H1 (cell line): ENCODE measurements at regions not wholly inside any gene's neighbourhood (a gene's known extent, or its start where the extent isn't known, plus 50 kb on each side); places are given as distances from the start of the nearest gene placed in this dataset.

ENCODE experiments used
- CTCF ChIA-PET: fragments of 300-600 bp; sonication (Branson Sonifier 250); formaldehyde crosslinking; loops from one replicate; lab custom pipeline; 2021; ENCODE audit not compliant: partially characterized antibody; lab: Charles Lee
- POLR2A ChIA-PET: fragments of 300-600 bp; sonication (Branson Sonifier 250); formaldehyde crosslinking; loops from one replicate; lab custom pipeline; 2021; ENCODE audit warnings: inconsistent platforms; ENCODE audit not compliant: partially characterized antibody; lab: Charles Lee
- DNase-seq, 2 experiments: peaks; one replicate each; pipeline versions ENCODE4 v3.0.0 to v3.0.0-alpha.2; 2010 to 2022; ENCODE audit warnings: low spot score in 2 of 2, low read depth in 1 of 2, mixed read lengths in 1 of 2
- FAIRE-seq: peaks from 2 replicates; lab custom pipeline; 2011; peaks lifted over from hg19 to GRCh38; lab: Jason Lieb, UNC
- H2AFZ ChIP-seq: 2 replicates; pipeline ENCODE4 v1.8.1; 2012; ENCODE audit warnings: low read length, inconsistent platforms
- H2AK5ac ChIP-seq: 2 replicates; pipeline ENCODE4 v1.6.1; 2013; ENCODE audit warnings: low read depth, low read length
- H2BK120ac ChIP-seq: replicated peaks from 2 replicates; pipeline ENCODE3; 2013; ENCODE audit warnings: low read depth, low read length, inconsistent platforms
- H2BK12ac ChIP-seq: 2 replicates; pipeline ENCODE4 v1.6.1; 2013; ENCODE audit warnings: low read depth, low read length
- H2BK15ac ChIP-seq: 2 replicates; pipeline ENCODE4 v1.6.1; 2013; ENCODE audit warnings: low read length
- H2BK20ac ChIP-seq: 2 replicates; pipeline ENCODE4 v1.6.1; 2013; ENCODE audit warnings: low read length
- H2BK5ac ChIP-seq: 2 replicates; pipeline ENCODE4 v1.6.1; 2013; ENCODE audit warnings: low read depth, low read length
- H3K14ac ChIP-seq: 2 replicates; pipeline ENCODE4 v1.6.1; 2013; ENCODE audit warnings: inconsistent platforms; ENCODE audit not compliant: insufficient read length
- H3K18ac ChIP-seq: 2 replicates; pipeline ENCODE4 v1.6.1; 2013; ENCODE audit warnings: low read length; ENCODE audit errors: extremely low read depth
- H3K23ac ChIP-seq: 2 replicates; pipeline ENCODE4 v1.6.1; 2013; ENCODE audit warnings: inconsistent platforms; ENCODE audit not compliant: insufficient read length
- H3K23me2 ChIP-seq: 2 replicates; pipeline ENCODE4 v1.6.1; 2013; ENCODE audit warnings: low read depth, low read length
- H3K27ac ChIP-seq: 2 replicates; pipeline ENCODE4 v1.6.1; 2011; ENCODE audit warnings: low read depth, low read length, inconsistent platforms
- H3K27me3 ChIP-seq, 4 experiments: replicated peaks in 1 of 4; 1 replicate in 1 of 4; 2 replicates in 3 of 4; pipeline versions ENCODE4 v1.6.1 to v1.8.1; 2011 to 2013; ENCODE audit warnings: low read length in 3 of 4, mild to moderate bottlenecking in 3 of 4, inconsistent platforms in 2 of 4, mixed read lengths in 2 of 4, moderate library complexity in 1 of 4; ENCODE audit not compliant: control insufficient read depth in 3 of 4, insufficient read depth in 3 of 4; ENCODE audit errors: extremely low read depth in 1 of 4
- H3K36me3 ChIP-seq, 4 experiments: 2 replicates each; pipeline versions ENCODE4 v1.6.1 to v1.8.1; 2011 to 2013; ENCODE audit warnings: mild to moderate bottlenecking in 4 of 4, low read length in 3 of 4, moderate library complexity in 2 of 4, control low read depth in 1 of 4, inconsistent platforms in 1 of 4; ENCODE audit not compliant: insufficient read depth in 4 of 4, control insufficient read depth in 2 of 4
- H3K4ac ChIP-seq: replicated peaks from 2 replicates; pipeline ENCODE3; 2013; ENCODE audit warnings: low read length, low read depth, mixed read lengths, inconsistent platforms; ENCODE audit not compliant: insufficient read length
- H3K4me1 ChIP-seq, 4 experiments: replicated peaks in 1 of 4; 1 replicate in 1 of 4; 2 replicates in 3 of 4; pipeline versions ENCODE4 v1.6.1 to v1.8.1; 2011 to 2013; ENCODE audit warnings: low read length in 3 of 4, inconsistent platforms in 2 of 4, mixed read lengths in 1 of 4; ENCODE audit not compliant: insufficient read depth in 4 of 4, control insufficient read depth in 3 of 4
- H3K4me2 ChIP-seq, 2 experiments: 2 replicates each; pipeline versions ENCODE4 v1.6.1 to v1.8.1; 2011 to 2013; ENCODE audit warnings: low read depth in 2 of 2, low read length in 2 of 2, control low read depth in 1 of 2, inconsistent platforms in 1 of 2, mild to moderate bottlenecking in 1 of 2; ENCODE audit not compliant: insufficient read depth in 1 of 2
- H3K4me3 ChIP-seq, 4 experiments: fragments of 200-600, 300-600 bp in 1 of 4; sonication (generic), shearing (Covaris generic), sonication (Bioruptor Twin) in 1 of 4; 2 replicates each; pipeline versions ENCODE4 v1.5.1 to v1.8.1; 2011 to 2016; ENCODE audit warnings: low read length in 4 of 4, low read depth in 3 of 4, control low read depth in 2 of 4, inconsistent platforms in 2 of 4, mild to moderate bottlenecking in 2 of 4, mixed read lengths in 1 of 4, moderate library complexity in 1 of 4; ENCODE audit not compliant: insufficient read depth in 2 of 4; ENCODE audit errors: extremely low read depth in 1 of 4
- H3K56ac ChIP-seq: replicated peaks from 2 replicates; pipeline ENCODE3; 2013; ENCODE audit warnings: low read depth, mild to moderate bottlenecking, mixed read lengths, low read length, inconsistent platforms; ENCODE audit not compliant: insufficient read length
- H3K79me1 ChIP-seq: 2 replicates; pipeline ENCODE4 v1.6.1; 2013; ENCODE audit warnings: low read depth, low read length, control low read depth
- H3K79me2 ChIP-seq, 2 experiments: 2 replicates each; pipeline versions ENCODE4 v1.6.1 to v1.8.1; 2012 to 2013; ENCODE audit warnings: low read length in 2 of 2, mild to moderate bottlenecking in 2 of 2, inconsistent platforms in 1 of 2; ENCODE audit not compliant: insufficient read depth in 2 of 2, control insufficient read depth in 1 of 2
- H3K9ac ChIP-seq, 4 experiments: replicated peaks in 1 of 4; 1 replicate in 1 of 4; 2 replicates in 3 of 4; pipeline versions ENCODE4 v1.6.1 to v1.8.1; 2011 to 2013; ENCODE audit warnings: low read depth in 3 of 4, low read length in 3 of 4, control low read depth in 2 of 4, mild to moderate bottlenecking in 2 of 4, moderate library complexity in 2 of 4, inconsistent platforms in 1 of 4; ENCODE audit errors: extremely low read depth in 1 of 4
- H3K9me3 ChIP-seq, 2 experiments: 2 replicates each; pipeline versions ENCODE4 v1.6.1 to v1.8.1; 2012 to 2013; ENCODE audit warnings: mild to moderate bottlenecking in 2 of 2, moderate library complexity in 2 of 2, control low read depth in 1 of 2, inconsistent platforms in 1 of 2, low read depth in 1 of 2, low read length in 1 of 2, mixed read lengths in 1 of 2; ENCODE audit not compliant: insufficient read depth in 2 of 2
- H4K20me1 ChIP-seq, 2 experiments: replicated peaks in 1 of 2; 2 replicates each; pipeline versions ENCODE3 to v1.8.1; 2011 to 2013; ENCODE audit warnings: inconsistent platforms in 2 of 2, low read length in 2 of 2, mild to moderate bottlenecking in 1 of 2; ENCODE audit not compliant: insufficient read depth in 2 of 2, control insufficient read depth in 1 of 2
- H4K5ac ChIP-seq: 2 replicates; pipeline ENCODE4 v1.6.1; 2013; ENCODE audit warnings: low read length, low read depth, mixed read lengths, inconsistent platforms; ENCODE audit not compliant: insufficient read length
- H4K8ac ChIP-seq: 2 replicates; pipeline ENCODE4 v1.8.0; 2013; ENCODE audit warnings: mild to moderate bottlenecking, moderate library complexity, low read length, inconsistent platforms; ENCODE audit not compliant: insufficient read depth; ENCODE audit errors: extremely low read depth
- H4K91ac ChIP-seq: replicated peaks from 2 replicates; pipeline ENCODE3; 2013; ENCODE audit warnings: low read length, mixed read lengths, inconsistent platforms; ENCODE audit not compliant: insufficient read length
- BACH1 ChIP-seq: IDR thresholded peaks from 2 replicates; pipeline ENCODE4 v1.6.1; 2012; ENCODE audit warnings: low read length, improper control_type of control experiment
- BRCA1 ChIP-seq: IDR thresholded peaks from 2 replicates; pipeline ENCODE4 v1.6.1; 2012; ENCODE audit warnings: low read depth, low read length, improper control_type of control experiment
- CBX8 ChIP-seq: fragments of 300-800, 300-1000 bp; sonication (generic); IDR thresholded peaks from 2 replicates; pipeline ENCODE4 v1.7.1; 2016; ENCODE audit warnings: low read depth, low read length, borderline replicate concordance
- CTBP2 ChIP-seq: IDR thresholded peaks from 2 replicates; pipeline ENCODE4 v1.7.0; 2011; ENCODE audit warnings: borderline replicate concordance, mild to moderate bottlenecking, moderate library complexity, mixed read lengths, low read length; ENCODE audit not compliant: insufficient read depth, insufficient read length
- KDM1A ChIP-seq: fragments of 200-600, 300-600 bp; sonication (generic); IDR thresholded peaks from 2 replicates; pipeline ENCODE4 v1.7.1; 2016; ENCODE audit warnings: mild to moderate bottlenecking, low read length, borderline replicate concordance
- MAFK ChIP-seq: IDR thresholded peaks from 2 replicates; pipeline ENCODE4 v1.6.1; 2012; ENCODE audit warnings: low read depth, mild to moderate bottlenecking, improper control_type of control experiment, low read length
- POLR2AphosphoS5 ChIP-seq: IDR thresholded peaks from 2 replicates; pipeline ENCODE4 v1.6.1; 2011; ENCODE audit warnings: low read depth, low read length
- RAD21 ChIP-seq, 2 experiments: IDR thresholded peaks in 1 of 2; conservative IDR thresholded peaks in 1 of 2; 2 replicates each; pipeline ENCODE4 v1.6.1; 2011; ENCODE audit warnings: low read depth in 2 of 2, low read length in 2 of 2, improper control_type of control experiment in 1 of 2, inconsistent platforms in 1 of 2, mild to moderate bottlenecking in 1 of 2, moderate library complexity in 1 of 2
- RBBP5 ChIP-seq: IDR thresholded peaks from 2 replicates; pipeline ENCODE4 v1.7.1; 2012; ENCODE audit warnings: low read depth, mild to moderate bottlenecking, inconsistent platforms, low read length, moderate library complexity, borderline replicate concordance
- RFX5 ChIP-seq: IDR thresholded peaks from 2 replicates; pipeline ENCODE4 v1.6.1; 2011; ENCODE audit warnings: low read depth, low read length, improper control_type of control experiment, borderline replicate concordance
- RNF2 ChIP-seq: fragments of 200-900, 300-1000 bp; sonication (generic); IDR thresholded peaks from 2 replicates; pipeline ENCODE4 v1.7.1; 2016; ENCODE audit warnings: borderline replicate concordance, low read depth, mild to moderate bottlenecking, antibody characterized with exemption, low read length; ENCODE audit not compliant: poor library complexity, severe bottlenecking; ENCODE audit errors: missing control alignments
- SP4 ChIP-seq: IDR thresholded peaks from 2 replicates; pipeline ENCODE4 v1.6.1; 2012; ENCODE audit warnings: low read length, inconsistent platforms
- TBP ChIP-seq: IDR thresholded peaks from 2 replicates; pipeline ENCODE4 v1.6.1; 2011; ENCODE audit warnings: low read depth, low read length, improper control_type of control experiment
- YY1 ChIP-seq: IDR thresholded peaks from 2 replicates; pipeline ENCODE4 v1.6.1; 2011; ENCODE audit warnings: low read depth, mild to moderate bottlenecking, low read length

- TF ChIP-seq POLR2AphosphoS5: no peak
- TF ChIP-seq, all 59 proteins: peak for 0
Observed at GRCh38 chr10:8956400-8956799, 901.9 kb downstream of the GATA3 start (continued).

- Histone ChIP-seq H3K23ac (no peak overlapping the region), H2BK15ac (no peak overlapping the region), H2AK5ac (no peak overlapping the region), H2BK12ac (no peak overlapping the region), H3K23me2 (no peaks in the 10 kb centered on the region), H3K14ac (no peak overlapping the region), H4K5ac (no peak overlapping the region), H3K9ac (no peak overlapping the region), H3K9me3 (no peaks in the 10 kb centered on the region), H2AFZ (no peak overlapping the region), H3K36me3 (no peaks in the 10 kb centered on the region), H3K4me1 (no peaks in the 10 kb centered on the region), H3K4me3 (no peak overlapping the region), H3K18ac (no peak overlapping the region), H3K79me1 (no peaks in the 10 kb centered on the region), H4K8ac (no peak overlapping the region), H4K91ac (no peak overlapping the region), H3K56ac (no peak overlapping the region), H2BK120ac (no peak overlapping the region), H3K79me2 (no peaks in the 10 kb centered on the region), H3K27ac (no peak overlapping the region), H3K4me2 (no peak overlapping the region), H3K4ac (no peak overlapping the region), H2BK5ac (no peak overlapping the region), H4K20me1 (no peaks in the 10 kb centered on the region), H3K27me3 (no peaks in the 10 kb centered on the region), H2BK20ac (no peak overlapping the region)
- CTCF ChIA-PET: no interaction called here
- POLR2A ChIA-PET: no interaction called here
- TF ChIP-seq CBX8 (no peak), BRCA1 (no peak), RFX5 (no peak), YY1 (no peak), RAD21 (IDR thresholded peaks at IDR 0.05 in 1 of 2, conservative IDR thresholded peaks at IDR 0.05 in 1 of 2; ENCODE audit: low read depth in 2 of 2, low read length in 2 of 2) (no peak), RNF2 (no peak), KDM1A (no peak), SP4 (no peak), RBBP5 (no peak), MAFK (no peak), BACH1 (no peak), TBP (no peak), CTBP2 (no peak), POLR2AphosphoS5 (no peak)
- FAIRE-seq: peak; percentile 7
- no peak for DNase-seq
Observed at GRCh38 chr10:8962249-8962648, 907.8 kb downstream of the GATA3 start.
